HG03108 (cell line): ENCODE measurements at regions not wholly inside any gene's neighbourhood (a gene's known extent, or its start where the extent isn't known, plus 50 kb on each side); places are given as distances from the start of the nearest gene placed in this dataset.

ENCODE experiments used
- ATAC-seq: cut with Tn5 transposase; IDR thresholded peaks from one replicate; pipeline ENCODE4 v1.9.1; 2021; ENCODE audit warnings: moderate library complexity; ENCODE audit not compliant: unreplicated experiment

GRCh38 chr4:32748498-32748897 lies 2028.3 kb downstream of the PCDH7 start:
- ATAC-seq = no peak

- ATAC-seq = no peak
Observed at GRCh38 chr4:32752962-32753361, 2032.8 kb downstream of the PCDH7 start.

GRCh38 chr4:32768664-32769389 lies 2048.7 kb downstream of the PCDH7 start:
- ATAC-seq = no peak

GRCh38 chr4:32771491-32771890 lies 2051.3 kb downstream of the PCDH7 start:
- ATAC-seq = no peak

- no peak for ATAC-seq
Observed at GRCh38 chr4:32775049-32775448, 2054.9 kb downstream of the PCDH7 start.

- no peak for ATAC-seq
Observed at GRCh38 chr4:32776435-32777203, 2056.4 kb downstream of the PCDH7 start.

GRCh38 chr4:32778025-32778424 lies 2057.9 kb downstream of the PCDH7 start:
- ATAC-seq = no peak

- ATAC-seq = no peak
Observed at GRCh38 chr4:32778938-32779337, 2058.8 kb downstream of the PCDH7 start.

GRCh38 chr4:32789026-32789608 lies 2068.9 kb downstream of the PCDH7 start:
- ATAC-seq = no peak

GRCh38 chr4:32790803-32791202 lies 2070.6 kb downstream of the PCDH7 start:
- no peak for ATAC-seq

GRCh38 chr4:32798471-32799159 lies 2078.4 kb downstream of the PCDH7 start:
- ATAC-seq = no peak

GRCh38 chr4:32824336-32824735 lies 2104.2 kb downstream of the PCDH7 start:
- ATAC-seq = no peak

- ATAC-seq = no peak
Observed at GRCh38 chr4:32826169-32826568, 2106.0 kb downstream of the PCDH7 start.

- ATAC-seq = no peak
Observed at GRCh38 chr4:32830160-32830559, 2110.0 kb downstream of the PCDH7 start.

- no peak for ATAC-seq
Observed at GRCh38 chr4:32831104-32831503, 2110.9 kb downstream of the PCDH7 start.

- no peak for ATAC-seq
Observed at GRCh38 chr4:32840461-32841189, 2120.5 kb downstream of the PCDH7 start.

GRCh38 chr4:32841217-32841616 lies 2121.0 kb downstream of the PCDH7 start:
- ATAC-seq = no peak

GRCh38 chr4:32847461-32847860 lies 2127.3 kb downstream of the PCDH7 start:
- ATAC-seq = no peak

- ATAC-seq = no peak
Observed at GRCh38 chr4:32855622-32856021, 2135.5 kb downstream of the PCDH7 start.

GRCh38 chr4:32858361-32858760 lies 2138.2 kb downstream of the PCDH7 start:
- ATAC-seq = no peak

- no peak for ATAC-seq
Observed at GRCh38 chr4:32858971-32859370, 2138.8 kb downstream of the PCDH7 start.
